GM21786 (cell line): ENCODE measurements at regions not wholly inside any gene's neighbourhood (a gene's known extent, or its start where the extent isn't known, plus 50 kb on each side); places are given as distances from the start of the nearest gene placed in this dataset.

Experiments
- ATAC-seq: cut with Tn5 transposase; IDR thresholded peaks from one replicate; pipeline ENCODE4 v1.9.1; 2021; ENCODE audit not compliant: unreplicated experiment

DNA sequence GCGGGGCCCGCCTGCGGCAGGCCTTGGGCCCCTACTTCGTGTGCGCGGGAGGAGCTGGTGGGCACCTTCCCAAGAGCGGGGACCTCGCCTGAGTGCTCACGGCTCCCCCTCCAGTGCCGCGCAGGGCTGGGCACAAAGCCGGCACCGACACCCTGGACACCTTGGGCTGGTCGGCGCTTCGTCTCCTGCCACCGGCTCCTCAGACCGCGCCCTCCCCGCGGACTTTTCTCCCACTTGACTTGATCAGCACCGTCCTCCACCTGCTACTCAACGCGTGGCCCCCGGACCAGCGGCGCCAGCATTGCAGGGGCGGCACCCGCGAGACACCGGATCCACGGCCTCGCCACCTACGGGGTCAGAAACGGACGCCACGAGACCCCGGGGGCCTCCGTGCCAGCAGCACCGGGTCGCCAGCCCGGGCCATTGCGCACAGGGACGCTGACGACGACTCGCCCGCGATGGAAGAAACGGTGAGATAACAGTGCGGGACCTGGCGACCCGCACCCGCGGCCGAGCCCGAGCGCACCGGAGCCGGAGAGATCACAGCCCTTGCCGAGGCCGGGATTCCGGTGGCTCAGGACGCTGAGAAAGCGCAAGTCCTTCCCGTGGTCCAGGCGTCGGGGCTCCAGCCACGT lies 154.2 kb downstream of the DLL1 start:
- no peak for ATAC-seq

GRCh38 chr6:170135821-170136471 lies 154.9 kb downstream of the DLL1 start:
- no peak for ATAC-seq

- ATAC-seq = no peak
Measured at GRCh38 chr6:170135461-170135820, 155.4 kb downstream of the DLL1 start.

- ATAC-seq = no peak
Measured at GRCh38 chr6:170134471-170135440, 156.1 kb downstream of the DLL1 start.

GRCh38 chr6:170134031-170134470 lies 156.8 kb downstream of the DLL1 start:
- no peak for ATAC-seq

GRCh38 chr6:170132561-170132991 lies 158.3 kb downstream of the DLL1 start:
- no peak for ATAC-seq

GRCh38 chr6:170132011-170132521 lies 158.8 kb downstream of the DLL1 start:
- no peak for ATAC-seq

DNA sequence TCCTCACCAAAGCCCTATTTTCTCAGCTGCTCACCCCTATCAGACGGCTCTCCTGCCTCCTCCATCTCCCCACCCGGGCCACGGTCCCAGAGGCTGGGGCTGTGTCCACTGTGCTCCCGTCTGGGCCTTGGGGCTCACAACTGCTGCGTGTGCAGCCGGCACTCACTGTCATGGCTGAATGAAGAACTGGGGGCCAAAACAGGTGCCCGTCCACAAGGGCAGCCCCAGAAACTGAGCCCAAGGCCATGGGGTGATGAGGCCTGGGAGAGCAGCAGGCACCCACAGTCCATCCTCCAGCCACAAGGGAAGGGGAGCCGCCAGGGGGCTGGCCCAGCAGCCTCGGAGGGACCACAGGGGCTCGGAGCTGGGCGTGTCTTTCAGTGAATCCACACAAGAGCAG lies 159.5 kb downstream of the DLL1 start:
- ATAC-seq = no peak

DNA sequence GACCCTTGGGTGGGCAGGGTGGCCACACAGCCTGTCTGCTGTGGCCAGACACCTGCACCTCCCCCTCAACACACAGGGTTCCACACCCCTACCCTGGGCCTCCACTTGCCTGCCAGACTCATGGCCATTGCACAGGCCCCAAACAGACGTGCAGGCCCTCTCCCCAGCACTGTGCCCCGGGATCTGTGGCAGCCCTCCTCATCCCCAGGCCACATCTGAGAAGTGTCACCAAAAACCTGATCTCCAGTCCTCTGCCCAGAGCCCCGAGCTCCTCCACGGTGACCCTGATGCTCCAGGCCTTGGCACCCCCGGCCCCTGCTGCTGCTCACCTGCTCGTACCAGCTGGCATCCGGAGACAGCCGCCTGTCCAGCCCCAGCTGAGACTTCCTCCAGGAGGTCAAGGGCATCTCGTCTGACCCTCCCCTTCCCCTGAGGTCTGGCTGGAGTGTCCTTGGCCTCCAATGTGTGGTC lies 160.1 kb downstream of the DLL1 start:
- no peak for ATAC-seq

DNA sequence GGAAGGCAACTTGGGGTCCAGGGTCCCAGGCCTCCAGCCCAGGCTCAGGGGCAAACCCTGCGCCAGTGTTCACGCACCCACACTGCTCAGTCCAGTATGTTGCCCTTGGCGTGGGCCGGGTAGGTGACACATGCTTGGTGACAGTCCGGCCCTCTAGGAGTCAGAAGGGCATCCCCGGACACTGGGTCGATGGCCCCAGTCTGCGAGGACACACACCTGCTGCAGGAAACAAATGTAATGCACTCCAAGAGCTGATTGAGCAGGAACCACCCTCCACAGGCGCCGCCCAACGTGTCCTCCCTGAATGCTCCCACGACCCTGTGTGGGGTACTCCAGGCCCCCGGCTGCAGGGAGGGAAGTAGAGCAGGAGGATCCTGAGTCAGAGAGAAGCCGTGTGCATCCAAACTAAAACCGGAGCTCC lies 160.7 kb downstream of the DLL1 start:
- no peak for ATAC-seq

DNA sequence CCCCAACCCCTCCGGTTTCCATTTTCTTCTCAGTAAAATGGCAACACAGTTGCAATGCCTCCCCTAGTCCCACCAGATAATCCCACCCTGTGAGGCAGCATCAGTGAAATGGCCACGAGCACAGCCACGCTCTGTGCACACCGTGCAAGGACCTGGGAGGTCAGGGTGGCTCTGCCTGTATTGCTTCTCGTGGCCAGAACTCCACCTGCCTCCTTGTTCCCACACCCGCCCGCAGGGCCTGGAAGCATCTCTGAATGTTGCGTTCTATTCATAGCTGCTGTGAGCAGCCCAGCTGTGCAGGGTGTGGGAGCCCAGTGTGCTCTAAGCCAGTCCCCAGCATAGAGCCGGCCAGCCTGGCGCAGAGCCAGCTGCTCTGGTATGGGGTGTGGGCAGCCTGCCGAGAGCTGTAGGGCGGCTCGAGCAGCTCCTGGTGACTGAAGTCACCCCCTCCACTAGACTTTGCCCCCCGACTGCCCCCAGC lies 161.1 kb downstream of the DLL1 start:
- no peak for ATAC-seq

DNA sequence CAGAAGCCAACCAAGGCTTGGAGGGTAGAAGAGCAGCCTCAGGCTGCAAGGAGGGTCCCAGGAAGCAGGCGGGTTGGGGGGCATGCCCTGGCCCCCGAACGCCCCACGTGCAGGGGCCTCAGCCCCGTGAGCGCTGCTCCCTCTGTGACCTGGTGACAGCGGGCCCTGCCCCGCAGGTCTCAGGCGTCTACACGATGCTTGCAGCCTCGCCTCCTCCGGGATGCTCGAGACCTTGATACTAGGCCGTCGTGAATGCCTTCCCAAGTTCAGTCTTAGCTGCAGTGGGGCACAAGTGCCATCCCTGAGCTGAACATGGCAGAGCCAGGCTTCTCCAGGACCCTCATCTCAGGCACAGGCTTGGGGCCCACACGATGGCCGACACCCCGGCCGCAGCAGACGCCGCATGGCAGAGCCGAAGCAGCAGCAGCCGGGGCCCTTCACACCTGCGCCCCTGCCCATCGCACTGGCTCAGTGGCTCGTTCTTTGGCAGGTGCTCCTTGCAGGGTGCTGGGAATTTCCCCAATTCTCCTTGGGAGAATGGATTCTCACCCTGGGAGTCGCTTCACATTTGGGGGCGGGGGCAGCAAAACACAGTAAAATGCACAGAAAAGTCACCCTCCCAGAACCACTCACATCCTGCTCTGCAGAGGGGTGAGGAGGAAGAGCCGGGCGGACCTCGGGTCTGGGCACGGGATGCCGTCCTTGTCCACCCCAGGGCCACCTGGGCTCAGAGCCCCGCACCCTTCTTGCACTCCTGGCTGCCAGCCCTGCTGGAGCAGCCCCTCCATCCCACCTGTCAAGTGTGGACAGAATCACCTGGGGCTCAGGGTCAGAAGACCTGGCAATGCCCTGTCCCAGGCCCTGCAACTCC lies 161.8 kb downstream of the DLL1 start:
- ATAC-seq = no peak

- ATAC-seq = no peak
Measured at GRCh38 chr6:170128346-170128745, 162.5 kb downstream of the DLL1 start.

- ATAC-seq = no peak
Measured at GRCh38 chr6:170127151-170127550, 163.7 kb downstream of the DLL1 start.

DNA sequence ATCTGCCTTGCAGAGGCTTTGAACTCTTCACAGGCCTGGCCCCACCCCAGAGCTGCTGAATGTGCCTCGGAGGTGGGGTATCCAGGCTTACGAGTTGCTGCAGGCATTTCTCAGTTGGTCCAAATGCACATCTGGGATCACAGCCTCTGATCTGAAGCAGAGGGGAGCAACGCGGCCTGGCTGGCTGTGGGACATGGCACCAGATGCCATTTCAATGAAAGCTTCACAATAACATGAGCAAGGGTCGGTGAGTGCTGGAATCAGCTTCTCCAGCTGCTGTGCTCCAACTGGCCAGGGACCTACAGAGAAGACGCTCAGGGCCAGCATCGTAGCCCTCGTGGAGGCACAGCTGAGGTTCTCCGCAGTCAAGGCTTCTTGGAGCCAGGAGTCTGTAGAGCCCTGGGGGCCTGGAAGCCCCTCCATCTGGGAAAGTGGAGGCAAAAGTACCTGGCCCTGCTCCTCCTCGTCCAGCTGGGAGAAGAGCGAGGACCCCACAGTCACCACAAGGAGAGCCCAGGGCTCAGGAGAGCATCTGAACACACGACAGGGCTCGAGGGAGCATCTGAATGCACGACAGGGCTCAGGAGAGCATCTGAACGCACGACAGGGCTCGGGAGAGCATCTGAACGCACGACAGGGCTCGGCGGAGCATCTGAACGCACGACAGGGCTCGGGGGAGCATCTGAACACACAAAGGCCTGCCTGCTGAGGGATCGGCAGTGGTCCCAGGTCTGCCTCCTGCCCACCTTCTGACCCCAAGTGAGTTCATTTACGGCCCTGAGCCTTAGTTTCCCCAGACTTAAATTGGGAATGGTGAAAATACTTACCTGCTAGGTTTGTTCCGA lies 165.2 kb downstream of the DLL1 start:
- ATAC-seq = no peak

GRCh38 chr6:170124836-170125235 lies 166.0 kb downstream of the DLL1 start:
- ATAC-seq = no peak

DNA sequence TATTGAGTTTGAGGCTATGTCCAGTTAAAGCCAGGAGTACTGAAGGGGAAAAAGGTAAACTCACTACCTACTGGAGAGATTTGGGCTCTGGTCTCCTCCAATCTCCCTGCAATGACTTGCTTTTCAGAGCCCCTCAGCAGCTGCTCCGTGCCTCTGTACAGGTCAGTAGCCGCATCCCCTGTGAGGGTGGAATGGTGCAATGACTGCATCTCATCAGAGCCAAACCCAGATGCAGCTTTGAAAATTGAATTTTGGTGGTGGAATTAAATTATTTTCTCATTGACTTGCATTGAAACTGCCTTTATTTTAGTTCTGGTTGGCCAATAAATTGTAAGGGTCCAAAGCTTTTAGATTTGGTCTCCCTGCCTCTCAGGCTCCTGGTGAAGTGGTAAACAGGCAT lies 166.7 kb downstream of the DLL1 start:
- no peak for ATAC-seq

- ATAC-seq = no peak
Measured at GRCh38 chr6:170122651-170123050, 168.2 kb downstream of the DLL1 start.
